Fibroblast of skin of scalp (primary cell): ENCODE measurements at regions not wholly inside any gene's neighbourhood (a gene's known extent, or its start where the extent isn't known, plus 50 kb on each side); places are given as distances from the start of the nearest gene placed in this dataset.
"Not testable (repeated sequence)": the region's sequence is repeated elsewhere in the genome, so short reads cannot be mapped to it uniquely, and the experiment has no call there.

ENCODE experiments used
- DNase-seq: peaks from one replicate; pipeline ENCODE4 v3.0.0-alpha.2; 2013

GRCh38 chr15:88965097-88965496, 51.9 kb upstream of the MFGE8 start:
- not testable (repeated sequence) for DNase-seq

GRCh38 chr15:88970232-88970631, 57.1 kb upstream of the MFGE8 start:
- DNase-seq = no peak

- peak; percentile 48 for DNase-seq
These were observed 61.2 kb upstream of the MFGE8 start for GRCh38 chr15:88974392-88974791.

- DNase-seq = peak; percentile 42
These were observed 62.7 kb upstream of the MFGE8 start for GRCh38 chr15:88975891-88976290.

GRCh38 chr15:88976656-88977055, 63.5 kb upstream of the MFGE8 start:
- no peak for DNase-seq

- DNase-seq = no peak
These were observed 66.5 kb upstream of the MFGE8 start for GRCh38 chr15:88979674-88980073.

- DNase-seq = no peak
These were observed 67.3 kb upstream of the MFGE8 start for GRCh38 chr15:88980498-88980897.

- peak; percentile 44 for DNase-seq
These were observed 68.4 kb upstream of the MFGE8 start for GRCh38 chr15:88981244-88982215.

GRCh38 chr15:88982304-88982945, 69.2 kb upstream of the MFGE8 start:
- peak; percentile 83 for DNase-seq

- no peak for DNase-seq
These were observed 69.8 kb upstream of the MFGE8 start for GRCh38 chr15:88982946-88983342.

GRCh38 chr15:88983861-88984429, 70.8 kb upstream of the MFGE8 start:
- DNase-seq = no peak

GRCh38 chr15:88985547-88986393, 72.6 kb upstream of the MFGE8 start:
- no peak for DNase-seq

GRCh38 chr15:88986949-88987590, 73.9 kb upstream of the MFGE8 start:
- DNase-seq = no peak

GRCh38 chr15:88987591-88987933, 74.4 kb upstream of the MFGE8 start:
- no peak for DNase-seq

GRCh38 chr15:88987934-88988671, 74.9 kb upstream of the MFGE8 start:
- DNase-seq = peak; percentile 74

- peak; percentile 95 for DNase-seq
These were observed 76.4 kb upstream of the MFGE8 start for GRCh38 chr15:88989578-88989977.

GRCh38 chr15:88990185-88990679, 77.1 kb upstream of the MFGE8 start:
- no peak for DNase-seq

- no peak for DNase-seq
These were observed 79.0 kb upstream of the MFGE8 start for GRCh38 chr15:88992216-88992615.

- no peak for DNase-seq
These were observed 79.8 kb upstream of the MFGE8 start for GRCh38 chr15:88992912-88993376.

GRCh38 chr15:88993662-88994061, 80.5 kb upstream of the MFGE8 start:
- no peak for DNase-seq

- no peak for DNase-seq
These were observed 81.1 kb upstream of the MFGE8 start for GRCh38 chr15:88994286-88994685.
